GM18507 (cell line): ENCODE measurements at regions not wholly inside any gene's neighbourhood (a gene's known extent, or its start where the extent isn't known, plus 50 kb on each side); places are given as distances from the start of the nearest gene placed in this dataset.

Source experiments
- DNase-seq: peaks from one replicate; pipeline ENCODE4 v3.0.0; 2011; ENCODE audit warnings: low read depth; ENCODE audit not compliant: insufficient read length; ENCODE audit errors: extremely low spot score
- FAIRE-seq: peaks from 2 replicates; lab custom pipeline; 2011; peaks lifted over from hg19 to GRCh38; lab: Jason Lieb, UNC

- DNase-seq (no peak), FAIRE-seq (no peak)
Measured at GRCh38 chr9:18183974-18184373, 290.0 kb upstream of the ADAMTSL1 start.

- FAIRE-seq (no peak), DNase-seq (no peak)
Measured at GRCh38 chr9:18184401-18184800, 289.6 kb upstream of the ADAMTSL1 start.

GRCh38 chr9:18185196-18185595 lies 288.8 kb upstream of the ADAMTSL1 start:
- DNase-seq (no peak), FAIRE-seq (no peak)

GRCh38 chr9:18188971-18189370 lies 285.0 kb upstream of the ADAMTSL1 start:
- DNase-seq (no peak), FAIRE-seq (no peak)

GRCh38 chr9:18189871-18190670 lies 283.9 kb upstream of the ADAMTSL1 start:
- DNase-seq = no peak
- FAIRE-seq = no peak

- DNase-seq (no peak), FAIRE-seq (no peak)
Measured at GRCh38 chr9:18190671-18191374, 283.1 kb upstream of the ADAMTSL1 start.

- DNase-seq (no peak), FAIRE-seq (no peak)
Measured at GRCh38 chr9:18194316-18194715, 279.6 kb upstream of the ADAMTSL1 start.

- FAIRE-seq = no peak
Measured at GRCh38 chr9:18195223-18195622, 278.7 kb upstream of the ADAMTSL1 start.

GRCh38 chr9:18202924-18203323 lies 271.0 kb upstream of the ADAMTSL1 start:
- no peak for DNase-seq
- FAIRE-seq = no peak

More at GRCh38 chr9:18195223-18195622, 278.7 kb upstream of the ADAMTSL1 start:
- DNase-seq = no peak

GRCh38 chr9:18207735-18208134 lies 266.2 kb upstream of the ADAMTSL1 start:
- DNase-seq (no peak), FAIRE-seq (no peak)

GRCh38 chr9:18208166-18209059 lies 265.5 kb upstream of the ADAMTSL1 start:
- DNase-seq = no peak
- no peak for FAIRE-seq

GRCh38 chr9:18215626-18216025 lies 258.3 kb upstream of the ADAMTSL1 start:
- FAIRE-seq = no peak
- no peak for DNase-seq

- FAIRE-seq = no peak
- DNase-seq = no peak
Measured at GRCh38 chr9:18216376-18216775, 257.6 kb upstream of the ADAMTSL1 start.

GRCh38 chr9:18228101-18228500 lies 245.9 kb upstream of the ADAMTSL1 start:
- DNase-seq (no peak), FAIRE-seq (no peak)

- FAIRE-seq (no peak), DNase-seq (no peak)
Measured at GRCh38 chr9:18229992-18230676, 243.8 kb upstream of the ADAMTSL1 start.

- DNase-seq (no peak), FAIRE-seq (no peak)
Measured at GRCh38 chr9:18233311-18233710, 240.6 kb upstream of the ADAMTSL1 start.

- no peak for FAIRE-seq
- DNase-seq = no peak
Measured at GRCh38 chr9:18233776-18234445, 240.0 kb upstream of the ADAMTSL1 start.

- no peak for FAIRE-seq
- no peak for DNase-seq
Measured at GRCh38 chr9:18235181-18235908, 238.6 kb upstream of the ADAMTSL1 start.
